ENCODE measurements at regions not wholly inside any gene's neighbourhood (a gene's known extent, or its start where the extent isn't known, plus 50 kb on each side); places are given as distances from the start of the nearest gene placed in this dataset.

GRCh38 chr1:238487931-238488330 lies 597.2 kb upstream of the ZP4 start:
- no peak for DNase-seq

More at GRCh38 chr1:238487931-238488330, 597.2 kb upstream of the ZP4 start:
- H2AK5ac ChIP-seq (ENCODE audit: insufficient read length, low read length) = no peak overlapping the region
- H3K27ac ChIP-seq (ENCODE audit: insufficient read length, low read depth, low read length) = no peak overlapping the region
- H3K23ac ChIP-seq (ENCODE audit: insufficient read length, low read depth, low read length) = no peak overlapping the region
- H2AFZ ChIP-seq (ENCODE audit: low read length) = no peak overlapping the region
- H2BK15ac ChIP-seq (ENCODE audit: low read depth, low read length) = no peak overlapping the region
- H3K4me1 ChIP-seq (ENCODE audit: insufficient read depth, low read length) = no peaks in the 10 kb centered on the region; the same call in 1 of the 2 replicates
- no peaks in the 10 kb centered on the region for H3K9me3 ChIP-seq (ENCODE audit: control insufficient read depth, low read depth, low read length)
- Mint-ChIP-seq H3K4me1 (peaks cover 18 to 22% of the 10 kb centered on the region in 2 experiments), H3K9me3 (no peaks in the 10 kb centered on the region; a peak in 1 of 5 replicates), H3K36me3 (ENCODE audit: insufficient read depth in 1 of 3, low read depth in 3 of 3) (no peaks in the 10 kb centered on the region; a peak in 1 of 7 replicates), H3K4me3 (no peak overlapping the region), H3K27ac (no peak overlapping the region; a peak in 1 of 7 replicates), H3K27me3 (ENCODE audit: low read depth) (no peaks in the 10 kb centered on the region)
- no peak overlapping the region for H3K9ac ChIP-seq (ENCODE audit: extremely low read depth, insufficient read length, low read length)
- TF ChIP-seq CTCF (conservative IDR thresholded peaks at IDR 0.05) = no peak
- no peak overlapping the region for H4K5ac ChIP-seq (ENCODE audit: insufficient read length, low read depth, low read length)
- no peak overlapping the region for H3K56ac ChIP-seq (ENCODE audit: insufficient read length, low read depth, low read length)
- H3K4ac ChIP-seq (ENCODE audit: low read depth, low read length) = no peak overlapping the region
- no peak overlapping the region for H2BK20ac ChIP-seq (ENCODE audit: low read depth, low read length, poor library complexity, severe bottlenecking)
- H2BK5ac ChIP-seq (ENCODE audit: insufficient read length, low read length) = no peak overlapping the region
- no peak overlapping the region for H2BK12ac ChIP-seq (ENCODE audit: insufficient read length, low read depth, low read length)
- H3K79me2 ChIP-seq (ENCODE audit: insufficient read depth, low read length) = peaks cover 5% of the 10 kb centered on the region; the same call in 1 of the 2 replicates
- no peaks in the 10 kb centered on the region for H3K79me1 ChIP-seq (ENCODE audit: insufficient read depth, low read depth, low read length, poor library complexity, severe bottlenecking)
- no peak overlapping the region for H3T11ph ChIP-seq (ENCODE audit: low read length)
- no peak overlapping the region for H3K4me2 ChIP-seq (ENCODE audit: insufficient read depth, insufficient read length, low read length)
- H3K18ac ChIP-seq (ENCODE audit: insufficient read length, low read depth, low read length) = no peak overlapping the region
- WGBS (ENCODE audit: extremely low coverage, insufficient read length, low lambda C conversion rate) = no CpG with 5 or more reads among the region's 1 CpG
- no peaks in the 10 kb centered on the region for H3K23me2 ChIP-seq (ENCODE audit: insufficient read length, low read depth, low read length, poor library complexity, severe bottlenecking)
- H4K8ac ChIP-seq (replicated peaks; ENCODE audit: insufficient read length, low read depth, low read length) = no peak overlapping the region
- H4K91ac ChIP-seq (ENCODE audit: insufficient read length, low read depth, low read length) = no peak overlapping the region
- no peaks in the 10 kb centered on the region for H3K27me3 ChIP-seq (ENCODE audit: insufficient read depth, low read length)
- no peak overlapping the region for H3K14ac ChIP-seq (ENCODE audit: insufficient read depth, low read length)
- no peaks in the 10 kb centered on the region for H4K20me1 ChIP-seq (ENCODE audit: control insufficient read depth, insufficient read depth, insufficient read length)
- no peak overlapping the region for H2BK120ac ChIP-seq (ENCODE audit: low read depth, low read length, poor library complexity, severe bottlenecking)
